ENCODE measurements at regions not wholly inside any gene's neighbourhood (a gene's known extent, or its start where the extent isn't known, plus 50 kb on each side); places are given as distances from the start of the nearest gene placed in this dataset.
A peak's percentile ranks its signal among the peaks of the same experiment; 100 is the strongest.

DNA sequence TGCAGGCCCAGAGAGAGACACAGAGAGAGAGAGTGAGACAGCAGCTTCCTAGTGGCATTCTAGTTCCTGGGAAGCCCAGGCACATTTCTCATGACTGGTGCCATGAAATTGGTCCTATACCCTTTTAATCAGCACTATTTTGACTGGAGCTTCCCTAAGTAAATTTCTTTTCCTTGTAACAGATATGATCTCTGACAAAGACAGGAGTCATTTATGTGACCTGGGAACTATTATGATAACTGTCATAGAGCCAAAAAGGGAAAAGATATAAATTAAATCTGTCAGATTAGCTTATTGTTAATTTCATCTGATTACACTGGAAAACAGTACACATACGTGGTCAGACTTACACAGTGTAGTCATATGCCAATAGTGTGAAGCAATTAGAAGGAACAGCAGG is 161.3 kb upstream of the HNRNPA3 start:
- Histone ChIP-seq H3K9me3 (no peaks in the 10 kb centered on the region), H3K27ac (no peak overlapping the region), H3K27me3 (no peaks in the 10 kb centered on the region), H3K4me1 (peaks cover 0 to 15% (median 0%) of the 10 kb centered on the region in 4 donors), H3K36me3 (no peaks in the 10 kb centered on the region), H3K4me3 (no peak overlapping the region)
- DNase-seq = no peak
- TF ChIP-seq, protein P1, sequence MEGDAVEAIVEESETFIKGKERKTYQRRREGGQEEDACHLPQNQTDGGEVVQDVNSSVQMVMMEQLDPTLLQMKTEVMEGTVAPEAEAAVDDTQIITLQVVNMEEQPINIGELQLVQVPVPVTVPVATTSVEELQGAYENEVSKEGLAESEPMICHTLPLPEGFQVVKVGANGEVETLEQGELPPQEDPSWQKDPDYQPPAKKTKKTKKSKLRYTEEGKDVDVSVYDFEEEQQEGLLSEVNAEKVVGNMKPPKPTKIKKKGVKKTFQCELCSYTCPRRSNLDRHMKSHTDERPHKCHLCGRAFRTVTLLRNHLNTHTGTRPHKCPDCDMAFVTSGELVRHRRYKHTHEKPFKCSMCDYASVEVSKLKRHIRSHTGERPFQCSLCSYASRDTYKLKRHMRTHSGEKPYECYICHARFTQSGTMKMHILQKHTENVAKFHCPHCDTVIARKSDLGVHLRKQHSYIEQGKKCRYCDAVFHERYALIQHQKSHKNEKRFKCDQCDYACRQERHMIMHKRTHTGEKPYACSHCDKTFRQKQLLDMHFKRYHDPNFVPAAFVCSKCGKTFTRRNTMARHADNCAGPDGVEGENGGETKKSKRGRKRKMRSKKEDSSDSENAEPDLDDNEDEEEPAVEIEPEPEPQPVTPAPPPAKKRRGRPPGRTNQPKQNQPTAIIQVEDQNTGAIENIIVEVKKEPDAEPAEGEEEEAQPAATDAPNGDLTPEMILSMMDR (IDR thresholded peaks at IDR 0.05) = no peak
- intact Hi-C loops (cut with DNase I; ENCODE audit: low total_unique reads) = no loop called here

DNA sequence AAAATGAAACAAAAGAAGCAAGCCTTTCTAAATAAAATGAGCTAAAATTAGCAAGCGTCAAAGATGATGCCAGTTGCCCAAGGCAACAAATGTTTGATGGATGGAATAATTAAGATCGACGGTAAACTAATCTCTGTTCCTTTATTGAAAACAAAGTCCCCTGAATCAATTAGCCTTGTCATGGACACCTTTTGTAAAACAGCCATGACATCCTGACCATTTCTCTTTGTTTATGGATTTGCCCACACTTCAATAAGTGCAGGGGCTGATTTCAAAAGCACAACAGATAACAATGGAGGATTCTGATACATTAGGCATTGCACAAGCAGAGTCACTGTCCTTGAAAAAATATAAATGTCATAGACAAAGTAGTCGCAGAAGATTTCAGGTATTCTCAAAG is 160.1 kb upstream of the HNRNPA3 start:
- Histone ChIP-seq H3K9me3 (no peaks in the 10 kb centered on the region), H3K4me1 (peaks cover 0 to 15% (median 0%) of the 10 kb centered on the region in 4 donors), H3K27ac (no peak overlapping the region), H3K27me3 (no peaks in the 10 kb centered on the region), H3K36me3 (no peaks in the 10 kb centered on the region), H3K4me3 (no peak overlapping the region)
- TF ChIP-seq, protein P1 (IDR thresholded peaks at IDR 0.05) = no peak
- no peak for DNase-seq
- intact Hi-C loops (cut with DNase I; ENCODE audit: low total_unique reads) = no loop called here

DNA sequence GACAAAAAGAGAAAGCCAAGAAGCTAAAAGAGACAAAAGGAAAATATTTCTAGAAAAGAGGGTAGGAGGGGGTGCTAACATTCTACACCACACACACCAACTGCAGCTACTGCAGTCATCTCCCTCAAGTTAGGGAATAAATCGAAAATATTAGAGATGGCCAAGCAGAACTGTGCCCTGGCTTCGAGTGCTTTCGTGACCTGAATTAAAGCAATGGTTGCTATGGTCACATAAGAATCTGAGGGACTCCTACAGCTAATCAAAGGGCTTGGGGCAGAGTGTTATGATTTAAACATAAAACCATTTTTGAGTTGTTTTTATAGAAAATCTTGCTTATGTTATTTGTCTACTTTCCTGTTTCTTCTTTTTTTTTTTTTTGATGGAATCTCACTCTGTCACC is 159.6 kb upstream of the HNRNPA3 start:
- DNase-seq = no peak
- H3K4me1 ChIP-seq = peaks cover 0 to 15% (median 0%) of the 10 kb centered on the region in 4 donors
- intact Hi-C loops (cut with DNase I; ENCODE audit: low total_unique reads) = no loop called here

DNA sequence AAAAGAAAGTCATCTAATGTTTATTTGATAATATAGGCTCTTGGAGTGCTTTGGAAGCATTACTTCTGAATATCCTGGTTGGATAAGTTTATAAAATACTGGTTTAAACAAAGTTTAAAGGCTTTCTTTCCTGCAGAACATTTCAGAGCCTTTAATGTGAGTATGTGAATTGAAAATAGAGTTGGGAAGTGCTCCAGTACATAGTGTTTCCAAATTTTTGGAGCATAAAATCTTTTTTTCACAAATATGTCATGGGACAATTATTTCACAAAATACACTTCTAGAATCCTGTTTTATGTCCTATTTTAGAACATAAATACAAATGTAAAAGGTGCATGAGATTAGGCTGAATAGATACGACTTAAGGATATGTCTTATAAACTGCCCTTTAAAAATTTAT is 158.9 kb upstream of the HNRNPA3 start:
- Histone ChIP-seq H3K9me3 (no peaks in the 10 kb centered on the region), H3K36me3 (no peaks in the 10 kb centered on the region), H3K4me3 (no peak overlapping the region), H3K4me1 (peaks cover 0 to 15% (median 0%) of the 10 kb centered on the region in 4 donors), H3K27ac (peak overlapping the region in 1 of 2 donors; percentile 30), H3K27me3 (no peaks in the 10 kb centered on the region)
- TF ChIP-seq, protein P1 (IDR thresholded peaks at IDR 0.05) = no peak
- intact Hi-C loops (cut with DNase I; ENCODE audit: low total_unique reads) = no loop called here
- no peak for DNase-seq

More for the DNA sequence above, 159.6 kb upstream of the HNRNPA3 start:
- Histone ChIP-seq H3K4me3 (no peak overlapping the region), H3K36me3 (no peaks in the 10 kb centered on the region), H3K27me3 (no peaks in the 10 kb centered on the region), H3K27ac (no peak overlapping the region), H3K9me3 (no peaks in the 10 kb centered on the region)
- TF ChIP-seq, protein P1 (IDR thresholded peaks at IDR 0.05) = no peak

DNA sequence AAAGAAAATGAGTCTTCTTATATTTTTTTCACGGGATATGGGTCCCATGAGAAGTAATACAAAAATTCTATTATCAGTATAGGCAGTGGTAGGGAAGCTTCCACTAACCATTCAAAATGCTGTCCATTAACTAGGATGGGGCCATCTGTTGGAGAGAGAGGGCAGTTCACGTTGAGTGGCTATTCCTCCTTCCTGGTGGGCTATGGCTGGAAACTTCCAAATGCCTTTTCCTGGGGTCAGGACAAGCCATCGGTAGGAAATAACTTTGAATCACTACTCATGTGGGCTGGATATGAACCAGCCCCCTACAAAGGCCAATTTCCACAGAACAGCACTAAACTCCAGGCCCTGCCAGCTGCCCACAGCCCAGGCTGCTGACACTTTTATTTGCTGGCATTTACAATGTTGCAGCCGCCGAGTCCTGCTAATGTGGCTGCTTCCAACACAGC is 156.1 kb upstream of the HNRNPA3 start:
- Histone ChIP-seq H3K9me3 (no peaks in the 10 kb centered on the region), H3K4me3 (no peak overlapping the region), H3K4me1 (peaks cover 0 to 21% (median 0%) of the 10 kb centered on the region in 4 donors), H3K36me3 (no peaks in the 10 kb centered on the region), H3K27me3 (no peaks in the 10 kb centered on the region), H3K27ac (no peak overlapping the region)
- TF ChIP-seq, protein P1 (IDR thresholded peaks at IDR 0.05) = no peak
- DNase-seq = no peak
- intact Hi-C loops (cut with DNase I; ENCODE audit: low total_unique reads) = no loop called here

DNA sequence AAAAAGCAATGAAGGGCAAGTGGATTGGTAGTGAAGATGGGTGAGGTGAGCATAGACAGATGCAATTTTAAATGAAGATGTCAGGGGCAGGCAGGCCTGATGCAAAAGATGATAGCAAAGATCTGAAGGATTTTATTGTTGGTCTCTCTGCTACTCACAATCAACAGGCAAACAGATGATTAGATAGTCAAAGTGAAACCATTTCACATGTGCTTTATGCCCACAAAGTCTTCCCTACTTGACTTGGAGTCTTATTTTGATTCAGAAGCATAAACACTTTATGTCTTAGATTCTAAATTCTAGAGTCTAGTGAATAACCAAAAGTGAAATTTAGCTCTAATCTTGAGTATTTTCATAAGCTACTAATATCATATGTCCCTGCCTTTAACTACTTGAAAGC is 153.8 kb upstream of the HNRNPA3 start:
- H3K27me3 ChIP-seq = no peaks in the 10 kb centered on the region
- no peaks in the 10 kb centered on the region for H3K9me3 ChIP-seq
- TF ChIP-seq, protein P1 (IDR thresholded peaks at IDR 0.05) = no peak
- no peak for DNase-seq
- peaks cover 0 to 8% (median 0%) of the 10 kb centered on the region in 4 donors for H3K4me1 ChIP-seq
- no peak overlapping the region for H3K4me3 ChIP-seq
- intact Hi-C loops (cut with DNase I; ENCODE audit: low total_unique reads) = no loop called here
- H3K27ac ChIP-seq = no peak overlapping the region
- no peaks in the 10 kb centered on the region for H3K36me3 ChIP-seq

All from tibial artery (tissue), 4 donors.